DOHH2 (cell line): ENCODE measurements at regions not wholly inside any gene's neighbourhood (a gene's known extent, or its start where the extent isn't known, plus 50 kb on each side); places are given as distances from the start of the nearest gene placed in this dataset.
"Not testable (repeated sequence)": the region's sequence is repeated elsewhere in the genome, so short reads cannot be mapped to it uniquely, and the experiment has no call there.

Source experiments
- H3F3A ChIP-seq: fragments of 200-600 bp; sonication (generic), shearing (Covaris generic); 2 replicates; pipeline ENCODE4 v1.6.0; 2016; ENCODE audit warnings: antibody characterized with exemption, mild to moderate bottlenecking; ENCODE audit not compliant: control insufficient read depth, insufficient read depth
- H3K27ac ChIP-seq: fragments of 200-600 bp; sonication (generic); 2 replicates; pipeline ENCODE4 v1.5.1; 2014; ENCODE audit warnings: low read depth, mild to moderate bottlenecking, low read length, moderate library complexity
- H3K27me3 ChIP-seq: fragments of 200-600 bp; sonication (generic); 2 replicates; pipeline ENCODE4 v1.6.1; 2014; ENCODE audit warnings: mild to moderate bottlenecking, low read length, mixed read lengths; ENCODE audit not compliant: control insufficient read depth
- H3K36me3 ChIP-seq: fragments of 200-600 bp; sonication (generic); 2 replicates; pipeline ENCODE4 v1.6.1; 2014; ENCODE audit warnings: mild to moderate bottlenecking, low read length, moderate library complexity, mixed read lengths; ENCODE audit not compliant: control insufficient read depth
- H3K4me1 ChIP-seq: fragments of 200-600 bp; sonication (generic); 2 replicates; pipeline ENCODE4 v1.6.1; 2014; ENCODE audit warnings: mild to moderate bottlenecking, low read length, mixed read lengths; ENCODE audit not compliant: control insufficient read depth
- H3K4me2 ChIP-seq: fragments of 200-600 bp; sonication (generic); 2 replicates; pipeline ENCODE4 v1.6.0; 2014; ENCODE audit warnings: mild to moderate bottlenecking, low read length, moderate library complexity
- H3K4me3 ChIP-seq: fragments of 200-600 bp; sonication (generic); 2 replicates; pipeline ENCODE4 v1.5.1; 2014; ENCODE audit warnings: mild to moderate bottlenecking, low read length, mixed read lengths
- H3K79me2 ChIP-seq: fragments of 200-600 bp; sonication (generic); 2 replicates; pipeline ENCODE4 v1.6.1; 2014; ENCODE audit warnings: mild to moderate bottlenecking, low read length, mixed read lengths; ENCODE audit not compliant: control insufficient read depth
- H3K9me2 ChIP-seq: fragments of 200-600 bp; sonication (generic); replicated peaks from 2 replicates; pipeline ENCODE4 v1.6.1; 2014; ENCODE audit warnings: mild to moderate bottlenecking, low read length, mixed read lengths; ENCODE audit not compliant: control insufficient read depth
- H3K9me3 ChIP-seq: fragments of 200-600 bp; sonication (generic); 2 replicates; pipeline ENCODE4 v1.6.1; 2014; ENCODE audit warnings: antibody characterized with exemption, low read length, mixed read lengths; ENCODE audit not compliant: control insufficient read depth, insufficient read depth
- H4K20me1 ChIP-seq: fragments of 200-600 bp; sonication (generic); 2 replicates; pipeline ENCODE4 v1.6.0; 2014; ENCODE audit warnings: low read depth, mild to moderate bottlenecking, antibody characterized with exemption, low read length, moderate library complexity; ENCODE audit not compliant: control insufficient read depth, insufficient read depth
- CTCF ChIP-seq: fragments of 200-600 bp; sonication (generic); IDR thresholded peaks from one replicate; pipeline ENCODE4 v1.5.1; 2014; ENCODE audit warnings: antibody characterized with exemption, mild to moderate bottlenecking, low read depth, low read length; ENCODE audit not compliant: poor library complexity, severe bottlenecking
- EZH2phosphoT487 ChIP-seq: fragments of 200-600 bp; sonication (generic); IDR thresholded peaks from 2 replicates; pipeline ENCODE4 v1.6.1; 2017; ENCODE audit warnings: borderline replicate concordance, mild to moderate bottlenecking, antibody characterized with exemption, low read length, moderate library complexity, mixed read lengths

DNA sequence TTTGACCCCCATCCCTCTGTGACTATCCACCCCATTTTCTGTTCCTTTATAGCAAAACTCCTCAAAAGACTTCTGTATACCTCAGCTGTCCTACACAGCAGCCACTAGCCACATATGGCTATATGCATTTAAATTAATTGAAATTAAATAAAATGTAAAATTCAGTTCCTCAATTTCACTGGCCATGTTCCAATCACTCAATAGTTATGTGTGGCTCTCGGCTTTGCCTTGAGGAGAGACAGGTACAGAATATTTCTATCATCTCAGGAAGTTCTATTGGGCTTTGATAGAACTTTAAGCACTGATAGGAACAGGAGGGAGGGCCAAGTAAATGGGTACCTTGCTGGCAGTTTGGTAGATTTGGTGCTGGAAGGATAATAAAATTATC, 280.3 kb upstream of the AMIGO2 start:
- H3K4me2 ChIP-seq: peak overlapping the region; percentile 67
- peaks cover 41% of the 10 kb centered on the region for H3K4me1 ChIP-seq

GRCh38 chr12:47359310-47360092, 279.7 kb upstream of the AMIGO2 start:
- TF ChIP-seq CTCF: no peak
- TF ChIP-seq EZH2phosphoT487: no peak
- Histone ChIP-seq H3K4me3 (no peak overlapping the region), H3K4me2 (no peak overlapping the region), H3K4me1 (peaks cover 41% of the 10 kb centered on the region), H3K27ac (no peak overlapping the region), H3F3A (peaks cover 6% of the 10 kb centered on the region), H3K9me3 (no peaks in the 10 kb centered on the region), H3K36me3 (no peaks in the 10 kb centered on the region), H3K27me3 (no peaks in the 10 kb centered on the region), H3K9me2 (no peaks in the 10 kb centered on the region), H4K20me1 (no peaks in the 10 kb centered on the region), H3K79me2 (no peaks in the 10 kb centered on the region)

More for the DNA sequence above, 280.3 kb upstream of the AMIGO2 start:
- Histone ChIP-seq H3K79me2 (no peaks in the 10 kb centered on the region), H3K9me2 (no peaks in the 10 kb centered on the region), H3K4me3 (peak overlapping the region; percentile 57), H3K27me3 (no peaks in the 10 kb centered on the region), H3F3A (peaks cover 6% of the 10 kb centered on the region), H3K9me3 (no peaks in the 10 kb centered on the region), H4K20me1 (no peaks in the 10 kb centered on the region), H3K36me3 (no peaks in the 10 kb centered on the region), H3K27ac (no peak overlapping the region)
- no peak for TF ChIP-seq EZH2phosphoT487

GRCh38 chr12:47357006-47357405, 277.2 kb upstream of the AMIGO2 start:
- H3K27me3 ChIP-seq, H3K36me3 ChIP-seq, H4K20me1 ChIP-seq, H3K9me3 ChIP-seq, H3K79me2 ChIP-seq, H3K9me2 ChIP-seq, H3K27ac ChIP-seq, H3F3A ChIP-seq, H3K4me3 ChIP-seq, H3K4me2 ChIP-seq: not testable (repeated sequence)
- peaks cover 41% of the 10 kb centered on the region for H3K4me1 ChIP-seq

DNA sequence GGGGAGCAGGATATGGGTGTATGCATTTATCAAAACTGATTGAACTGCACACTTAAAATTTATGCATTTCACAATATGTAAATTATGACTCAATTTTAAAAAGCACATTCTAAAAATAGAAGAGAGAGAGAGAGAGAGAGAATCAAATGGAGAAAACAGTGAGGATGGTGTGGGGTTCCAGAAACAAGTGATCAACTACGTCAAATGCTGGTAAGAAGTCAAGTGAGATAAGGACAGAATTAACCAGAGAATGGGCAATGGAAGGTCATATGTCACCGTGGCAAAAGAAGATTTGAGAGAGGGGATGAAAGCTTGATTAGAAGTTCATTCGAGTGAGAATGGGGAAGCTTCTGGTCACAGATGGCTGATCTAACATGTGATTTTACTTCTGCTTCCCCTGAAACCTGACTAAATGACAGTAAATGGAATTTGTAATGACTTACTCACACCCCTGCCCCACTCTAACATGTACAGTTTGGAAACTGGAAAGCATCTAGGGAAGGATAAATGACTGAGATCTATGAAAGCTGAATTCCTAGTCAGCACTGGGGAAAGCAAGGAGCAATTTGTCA, 276.5 kb upstream of the AMIGO2 start:
- Histone ChIP-seq H3F3A (peaks cover 6% of the 10 kb centered on the region), H3K4me3 (peak overlapping the region; percentile 36), H3K27me3 (no peaks in the 10 kb centered on the region), H3K79me2 (no peaks in the 10 kb centered on the region), H3K27ac (peak overlapping the region; percentile 56), H3K4me2 (peak overlapping the region; percentile 72), H3K36me3 (no peaks in the 10 kb centered on the region), H4K20me1 (no peaks in the 10 kb centered on the region), H3K4me1 (peaks cover 35% of the 10 kb centered on the region), H3K9me2 (no peaks in the 10 kb centered on the region), H3K9me3 (no peaks in the 10 kb centered on the region)
- TF ChIP-seq EZH2phosphoT487 (no peak), CTCF (no peak)
